ENCODE measurements at regions not wholly inside any gene's neighbourhood (a gene's known extent, or its start where the extent isn't known, plus 50 kb on each side); places are given as distances from the start of the nearest gene placed in this dataset.
"Not testable (repeated sequence)": the region's sequence is repeated elsewhere in the genome, so short reads cannot be mapped to it uniquely, and the experiment has no call there.

GRCh38 chr5:104551628-104552027 lies 989.0 kb upstream of the NUDT12 start:
- Histone ChIP-seq H3K9me3 (no peaks in the 10 kb centered on the region), H3K4me3 (ENCODE audit: low read depth in 1 of 2, low read length in 1 of 2) (no peak overlapping the region), H3K27me3 (no peaks in the 10 kb centered on the region), H3K36me3 (no peaks in the 10 kb centered on the region), H3K4me1 (ENCODE audit: control insufficient read depth in 1 of 2, insufficient read depth in 1 of 2, low read depth in 1 of 2, low read length in 1 of 2) (no peaks in the 10 kb centered on the region), H3K27ac (no peak overlapping the region)
- TF ChIP-seq CTCF (IDR thresholded peaks at IDR 0.05): no peak

GRCh38 chr5:104546871-104547270 lies 984.3 kb upstream of the NUDT12 start:
- not testable (repeated sequence) for H3K27me3 ChIP-seq; H3K27ac ChIP-seq; H3K4me1 ChIP-seq (ENCODE audit: control insufficient read depth in 1 of 2, insufficient read depth in 1 of 2, low read depth in 1 of 2, low read length in 1 of 2); H3K4me3 ChIP-seq (ENCODE audit: low read depth in 1 of 2, low read length in 1 of 2); H3K36me3 ChIP-seq; H3K9me3 ChIP-seq

GRCh38 chr5:104541141-104541785 lies 978.7 kb upstream of the NUDT12 start:
- H3K4me1 ChIP-seq (ENCODE audit: control insufficient read depth in 1 of 2, insufficient read depth in 1 of 2, low read depth in 1 of 2, low read length in 1 of 2): no peaks in the 10 kb centered on the region
- no peaks in the 10 kb centered on the region for H3K27me3 ChIP-seq
- H3K36me3 ChIP-seq: no peaks in the 10 kb centered on the region
- H3K27ac ChIP-seq: no peak overlapping the region
- no peaks in the 10 kb centered on the region for H3K9me3 ChIP-seq
- H3K4me3 ChIP-seq (ENCODE audit: low read depth in 1 of 2, low read length in 1 of 2): no peak overlapping the region
- no peak for TF ChIP-seq CTCF (IDR thresholded peaks at IDR 0.05)

- no peaks in the 10 kb centered on the region for H3K9me3 ChIP-seq
- H3K36me3 ChIP-seq: no peaks in the 10 kb centered on the region
- no peak for TF ChIP-seq CTCF (IDR thresholded peaks at IDR 0.05)
- H3K4me3 ChIP-seq (ENCODE audit: low read depth in 1 of 2, low read length in 1 of 2): no peak overlapping the region
- H3K27me3 ChIP-seq: no peaks in the 10 kb centered on the region
- H3K4me1 ChIP-seq (ENCODE audit: control insufficient read depth in 1 of 2, insufficient read depth in 1 of 2, low read depth in 1 of 2, low read length in 1 of 2): no peaks in the 10 kb centered on the region
- no peak overlapping the region for H3K27ac ChIP-seq
Measured at GRCh38 chr5:104540448-104540847, 977.9 kb upstream of the NUDT12 start.

GRCh38 chr5:104539618-104540350 lies 977.2 kb upstream of the NUDT12 start:
- TF ChIP-seq CTCF (IDR thresholded peaks at IDR 0.05): no peak
- no peaks in the 10 kb centered on the region for H3K36me3 ChIP-seq

GRCh38 chr5:104538734-104539133 lies 976.1 kb upstream of the NUDT12 start:
- no peaks in the 10 kb centered on the region for H3K4me1 ChIP-seq (ENCODE audit: control insufficient read depth in 1 of 2, insufficient read depth in 1 of 2, low read depth in 1 of 2, low read length in 1 of 2)
- no peak overlapping the region for H3K4me3 ChIP-seq (ENCODE audit: low read depth in 1 of 2, low read length in 1 of 2)
- no peak for TF ChIP-seq CTCF (IDR thresholded peaks at IDR 0.05)
- no peaks in the 10 kb centered on the region for H3K36me3 ChIP-seq
- H3K27ac ChIP-seq: no peak overlapping the region
- H3K27me3 ChIP-seq: no peaks in the 10 kb centered on the region
- H3K9me3 ChIP-seq: no peaks in the 10 kb centered on the region

More at GRCh38 chr5:104539618-104540350, 977.2 kb upstream of the NUDT12 start:
- Histone ChIP-seq H3K27ac (no peak overlapping the region), H3K27me3 (no peaks in the 10 kb centered on the region), H3K9me3 (no peaks in the 10 kb centered on the region), H3K4me1 (ENCODE audit: control insufficient read depth in 1 of 2, insufficient read depth in 1 of 2, low read depth in 1 of 2, low read length in 1 of 2) (no peaks in the 10 kb centered on the region), H3K4me3 (ENCODE audit: low read depth in 1 of 2, low read length in 1 of 2) (no peak overlapping the region)

All from neutrophil (primary cell).